Cardiac septum (tissue), 1 donor: ENCODE measurements at regions not wholly inside any gene's neighbourhood (a gene's known extent, or its start where the extent isn't known, plus 50 kb on each side); places are given as distances from the start of the nearest gene placed in this dataset.

Experiments
- DNase-seq: peaks from one replicate; pipeline ENCODE4 v3.0.0-alpha.2; 2020; ENCODE audit warnings: low spot score
- intact Hi-C: fragments of 100-400 bp; cut with DNase I; formaldehyde crosslinking; loops from one replicate; pipeline ENCODE4 v1.14.0; 2022
- donor health status: DM: no; HTN: no; CAD: no.

- intact Hi-C loops, result no loop called here
Measured at GRCh38 chr7:22676385-22676784, 50.6 kb upstream of the IL6 start.

GRCh38 chr7:22675917-22676343 is 51.1 kb upstream of the IL6 start:
- no peak for DNase-seq
- intact Hi-C loops, result no loop called here

More at GRCh38 chr7:22676385-22676784, 50.6 kb upstream of the IL6 start:
- DNase-seq, result no peak

DNA sequence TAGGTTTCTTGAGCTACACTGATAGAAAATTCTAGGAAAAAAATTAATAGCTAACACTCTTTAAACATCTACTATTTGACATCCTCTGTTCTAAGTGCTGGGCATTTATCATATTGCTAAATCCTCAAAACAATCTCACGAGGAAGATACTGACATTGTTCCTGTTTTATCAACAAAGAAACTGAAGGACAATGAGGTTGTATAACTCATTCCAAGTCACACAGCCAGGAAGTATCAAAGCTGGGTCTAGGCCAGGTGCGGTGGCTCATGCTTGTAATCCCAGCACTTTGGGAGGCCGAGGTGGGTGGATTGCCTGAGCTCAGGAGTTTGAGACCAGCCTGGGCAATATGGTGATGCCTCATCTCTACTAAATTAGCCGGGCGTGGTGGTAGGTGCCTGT is 51.6 kb upstream of the IL6 start:
- DNase-seq, result no peak
- intact Hi-C loops, result no loop called here

DNA sequence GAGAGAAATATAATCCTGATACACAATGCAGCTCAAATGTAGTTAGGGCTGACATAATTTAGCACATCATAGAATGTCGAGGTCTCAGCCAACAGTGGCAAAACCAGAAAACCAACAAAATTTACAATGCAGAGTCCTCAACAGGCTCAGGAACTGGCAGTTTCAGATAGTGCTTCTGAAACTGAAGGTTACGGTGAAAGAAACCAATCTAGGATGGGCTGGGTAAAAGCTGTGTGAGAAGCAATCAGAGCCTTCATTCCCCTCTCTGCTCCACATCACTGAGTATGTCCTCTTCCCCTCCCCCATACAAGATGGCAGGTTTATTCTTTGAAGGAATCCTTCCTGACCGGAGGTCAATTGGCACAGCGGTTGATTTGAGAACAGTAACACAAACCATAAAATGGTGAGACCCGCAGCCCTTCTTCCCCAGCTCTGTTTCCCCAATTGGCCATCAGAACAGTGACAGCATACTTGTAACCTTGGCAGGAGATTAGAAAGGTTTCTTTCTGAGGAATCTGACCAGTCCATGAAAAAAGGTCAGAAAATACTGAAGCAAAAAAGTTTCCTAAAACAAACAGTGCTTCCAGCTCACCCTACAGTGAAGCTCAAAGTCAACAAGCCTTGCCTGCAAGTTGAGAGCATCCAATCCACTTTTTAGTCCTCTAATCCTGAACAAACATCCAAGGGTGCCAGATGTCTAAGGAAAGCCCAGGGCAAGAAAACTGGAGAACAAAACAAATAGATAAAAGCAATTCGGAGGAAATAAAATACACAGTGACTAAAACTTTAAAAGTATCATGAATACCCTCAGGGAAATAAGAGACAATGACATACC is 53.9 kb upstream of the IL6 start:
- intact Hi-C loops, result no loop called here
- DNase-seq, result no peak

- intact Hi-C loops, result no loop called here
- DNase-seq, result no peak
Measured at GRCh38 chr7:22671177-22671879, 55.7 kb upstream of the IL6 start.

DNA sequence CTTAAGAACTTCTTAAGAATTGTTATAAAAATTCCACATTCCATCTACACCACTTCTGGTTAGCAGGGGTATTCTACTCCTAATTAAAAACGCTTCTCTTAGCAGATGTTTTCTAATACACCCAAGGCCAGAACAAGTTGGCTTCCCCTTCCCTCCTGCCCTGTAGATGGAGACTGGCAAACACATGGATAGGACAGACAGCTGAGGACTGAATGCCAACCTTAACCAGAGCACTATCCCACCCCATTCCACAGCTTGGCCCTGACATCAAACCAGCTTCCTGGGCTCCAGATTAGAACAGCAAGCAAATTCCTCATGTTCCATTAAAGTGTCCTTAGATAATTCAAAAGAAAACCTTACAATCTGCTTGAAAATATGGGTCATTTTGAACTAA is 56.6 kb upstream of the IL6 start:
- intact Hi-C loops, result no loop called here

GRCh38 chr7:22669692-22670421 is 57.1 kb upstream of the IL6 start:
- DNase-seq, result no peak
- intact Hi-C loops, result no loop called here

More for the DNA sequence above, 56.6 kb upstream of the IL6 start:
- no peak for DNase-seq

DNA sequence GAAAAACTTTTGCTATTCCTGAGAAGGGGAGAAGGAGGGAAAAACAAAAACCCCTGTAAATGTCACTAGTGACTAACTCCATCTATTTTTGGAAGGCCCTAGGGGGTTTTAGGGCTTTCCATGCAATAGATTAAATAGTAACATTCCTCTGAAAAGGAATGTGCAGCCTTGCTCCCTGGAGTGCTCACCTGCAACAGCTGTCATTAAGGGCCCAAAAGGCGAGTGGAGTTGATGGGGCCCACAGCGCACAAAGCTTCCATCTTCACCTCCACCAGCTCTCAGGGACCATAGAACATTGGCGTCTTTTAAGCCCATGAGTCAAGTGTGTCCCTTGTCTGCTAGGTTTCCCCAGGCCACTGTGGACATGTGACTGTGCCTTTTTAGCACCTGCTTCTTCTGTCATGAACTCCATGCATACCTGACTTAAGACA is 58.0 kb upstream of the IL6 start:
- no peak for DNase-seq
- intact Hi-C loops, result no loop called here

DNA sequence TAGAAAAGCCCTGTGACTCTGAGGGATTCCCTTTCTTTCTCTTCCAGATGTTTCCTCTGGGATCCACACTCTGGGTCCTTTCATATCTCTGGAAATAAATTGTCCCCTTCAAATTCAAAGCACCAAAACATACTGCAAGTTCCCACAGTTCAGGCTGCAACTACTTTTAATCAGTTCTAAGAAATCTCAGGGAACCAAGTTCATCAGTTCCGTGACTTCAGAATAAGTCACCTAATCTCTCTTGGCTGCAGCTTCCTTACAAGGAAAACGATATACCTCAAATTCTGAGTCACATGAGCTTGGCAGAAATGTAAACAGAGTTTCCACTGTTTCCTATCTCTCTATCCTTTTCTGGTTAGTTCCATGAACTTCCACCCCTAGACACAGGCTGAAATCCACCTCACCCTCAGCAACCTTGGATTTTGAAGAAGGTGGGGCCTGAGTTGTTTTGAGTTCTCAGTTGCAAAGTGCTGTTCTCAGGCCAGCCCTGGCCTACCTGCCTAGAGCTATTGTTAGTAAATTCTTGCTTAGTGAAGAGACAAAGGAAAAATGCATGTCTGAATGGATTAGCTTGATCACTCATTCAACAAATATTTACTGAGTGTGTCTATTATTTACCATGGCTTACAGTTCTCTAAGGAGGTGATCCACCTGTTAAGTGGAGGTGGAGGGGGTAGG is 59.3 kb upstream of the IL6 start:
- DNase-seq, result no peak
- intact Hi-C loops, result no loop called here

DNA sequence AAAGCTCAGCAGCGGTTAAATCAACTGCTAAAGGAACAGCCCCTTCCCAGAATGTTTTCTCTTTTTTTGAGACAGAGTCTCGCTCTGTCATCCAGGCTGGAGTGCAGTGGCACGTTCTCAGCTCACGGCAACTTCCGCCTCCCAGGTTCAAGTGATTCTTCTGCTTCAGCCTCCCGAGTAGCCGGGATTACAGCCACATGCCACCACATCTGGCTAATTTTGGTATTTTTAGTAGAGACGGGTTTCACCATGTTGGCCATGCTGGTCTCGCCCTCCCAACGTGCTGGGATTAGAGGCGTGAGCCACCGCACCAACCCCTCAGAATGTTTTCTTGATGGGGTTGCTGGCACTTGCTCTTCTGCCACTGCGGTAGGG is 59.8 kb upstream of the IL6 start:
- intact Hi-C loops, result no loop called here
- no peak for DNase-seq

DNA sequence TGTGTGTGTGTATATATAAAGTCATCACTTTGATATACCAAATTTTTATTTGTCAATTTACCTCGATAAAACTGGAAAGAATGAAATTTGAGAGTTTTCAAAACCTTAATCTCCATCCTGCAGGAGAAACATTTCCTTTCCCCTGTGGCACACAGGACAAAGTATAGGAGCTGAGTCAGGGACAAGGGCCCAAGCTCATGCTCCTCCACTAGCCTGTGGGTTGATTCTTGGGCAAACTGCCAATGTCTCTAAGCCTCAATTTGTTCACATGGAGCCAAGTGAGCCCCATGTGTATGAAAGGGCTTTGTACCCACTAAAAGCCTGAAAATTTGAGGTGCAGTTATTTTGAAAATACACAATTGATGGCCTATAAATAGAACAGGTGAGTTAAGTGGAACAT is 60.3 kb upstream of the IL6 start:
- no peak for DNase-seq
- intact Hi-C loops, result no loop called here

- intact Hi-C loops, result no loop called here
Measured at GRCh38 chr7:22665923-22666322, 61.1 kb upstream of the IL6 start.

GRCh38 chr7:22664988-22665798 is 61.8 kb upstream of the IL6 start:
- no peak for DNase-seq
- intact Hi-C loops, result no loop called here

More at GRCh38 chr7:22665923-22666322, 61.1 kb upstream of the IL6 start:
- no peak for DNase-seq

- intact Hi-C loops, result no loop called here
- DNase-seq, result no peak
Measured at GRCh38 chr7:22663721-22664120, 63.3 kb upstream of the IL6 start.

DNA sequence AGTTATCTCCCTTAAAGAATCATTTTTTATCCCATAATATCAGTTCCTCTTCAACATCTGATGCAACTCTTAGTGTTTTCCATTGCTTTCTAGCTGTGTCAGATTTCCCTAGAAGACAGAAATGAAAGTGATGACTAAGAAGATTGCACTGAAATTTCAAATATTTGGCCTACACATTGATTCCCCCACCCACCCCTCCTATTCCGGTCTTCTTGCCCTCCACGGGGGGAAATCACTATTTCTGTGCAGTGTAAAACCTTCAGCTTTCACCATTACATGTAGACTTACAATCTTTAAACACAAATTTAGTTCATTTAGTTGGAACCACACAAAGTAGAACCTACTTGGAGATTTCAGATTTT is 63.7 kb upstream of the IL6 start:
- intact Hi-C loops, result no loop called here
- no peak for DNase-seq

- no peak for DNase-seq
- intact Hi-C loops, result no loop called here
Measured at GRCh38 chr7:22662556-22663356, 64.2 kb upstream of the IL6 start.

DNA sequence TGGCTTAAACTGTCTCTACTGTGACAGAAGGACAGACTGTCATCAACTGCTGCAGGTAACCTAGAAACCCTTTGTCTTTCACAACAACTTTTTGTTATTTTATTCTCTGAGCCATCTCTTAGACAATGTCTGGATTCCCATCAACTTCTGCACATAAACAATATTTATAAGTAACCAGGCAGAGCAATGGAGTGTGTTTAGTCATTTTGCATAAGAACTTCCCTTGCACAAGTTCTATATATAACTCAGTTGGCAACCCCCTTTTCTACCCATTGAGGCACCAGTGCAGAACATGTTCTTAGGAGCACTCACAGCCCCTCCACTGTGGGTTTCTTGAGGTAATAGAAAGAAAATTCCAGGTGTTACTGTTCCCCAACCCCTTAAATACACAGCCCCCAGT is 65.0 kb upstream of the IL6 start:
- no peak for DNase-seq
- intact Hi-C loops, result no loop called here

DNA sequence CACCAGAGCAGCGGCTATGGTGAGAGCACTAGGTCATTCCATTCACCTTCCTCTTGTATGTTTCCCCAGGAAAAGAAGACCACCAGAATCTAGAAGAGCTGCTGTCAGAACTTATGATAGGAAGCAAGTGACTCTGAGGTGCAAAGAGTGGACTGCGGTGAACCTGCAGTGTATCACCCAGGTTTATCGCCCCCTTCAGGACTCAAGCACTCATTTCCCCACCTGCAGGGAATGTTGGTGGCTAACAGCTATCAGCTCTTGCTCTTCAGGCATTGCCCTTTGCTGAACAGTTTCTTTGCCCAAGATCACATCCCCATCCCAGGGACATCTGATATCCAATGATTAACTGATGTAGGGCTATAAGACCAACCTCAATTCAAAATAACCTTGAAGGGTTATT is 66.3 kb upstream of the IL6 start:
- no peak for DNase-seq
- intact Hi-C loops, result no loop called here
